HG03097 (cell line): ENCODE measurements at regions not wholly inside any gene's neighbourhood (a gene's known extent, or its start where the extent isn't known, plus 50 kb on each side); places are given as distances from the start of the nearest gene placed in this dataset.
"Not testable (repeated sequence)": the region's sequence is repeated elsewhere in the genome, so short reads cannot be mapped to it uniquely, and the experiment has no call there.

Experiments used
- ATAC-seq: cut with Tn5 transposase; IDR thresholded peaks from one replicate; pipeline ENCODE4 v1.9.1; 2021; ENCODE audit not compliant: unreplicated experiment, low FRiP score

GRCh38 chr16:60635548-60635947 is 1400.7 kb downstream of the CDH8 start:
- ATAC-seq: no peak

- ATAC-seq: no peak
Measured at GRCh38 chr16:60611844-60612243, 1424.4 kb downstream of the CDH8 start.

GRCh38 chr16:60608971-60609370 is 1427.3 kb downstream of the CDH8 start:
- no peak for ATAC-seq

- ATAC-seq: not testable (repeated sequence)
Measured at GRCh38 chr16:60605652-60606051, 1430.6 kb downstream of the CDH8 start.

GRCh38 chr16:60605176-60605575 is 1431.1 kb downstream of the CDH8 start:
- no peak for ATAC-seq

- no peak for ATAC-seq
Measured at GRCh38 chr16:60586493-60586892, 1449.7 kb downstream of the CDH8 start.

- no peak for ATAC-seq
Measured at GRCh38 chr16:60582528-60582927, 1453.7 kb downstream of the CDH8 start.

- ATAC-seq: no peak
Measured at GRCh38 chr16:60566901-60567300, 1469.3 kb downstream of the CDH8 start.

- no peak for ATAC-seq
Measured at GRCh38 chr16:60564588-60564987, 1471.7 kb downstream of the CDH8 start.

GRCh38 chr16:60563166-60563565 is 1473.1 kb downstream of the CDH8 start:
- ATAC-seq: no peak

- ATAC-seq: no peak
Measured at GRCh38 chr16:60558936-60559335, 1477.3 kb downstream of the CDH8 start.

GRCh38 chr16:60553090-60553757 is 1483.0 kb downstream of the CDH8 start:
- no peak for ATAC-seq

- ATAC-seq: no peak
Measured at GRCh38 chr16:60541535-60541934, 1494.7 kb downstream of the CDH8 start.

- no peak for ATAC-seq
Measured at GRCh38 chr16:60510941-60511340, 1525.3 kb downstream of the CDH8 start.

GRCh38 chr16:60510208-60510607 is 1526.0 kb downstream of the CDH8 start:
- ATAC-seq: no peak

GRCh38 chr16:60491273-60491672 is 1545.0 kb downstream of the CDH8 start:
- no peak for ATAC-seq

GRCh38 chr16:60485872-60486489 is 1550.3 kb downstream of the CDH8 start:
- ATAC-seq: no peak

GRCh38 chr16:60484901-60485300 is 1551.3 kb downstream of the CDH8 start:
- ATAC-seq: no peak

- ATAC-seq: no peak
Measured at GRCh38 chr16:60481591-60481990, 1554.6 kb downstream of the CDH8 start.

- no peak for ATAC-seq
Measured at GRCh38 chr16:60478810-60479209, 1557.4 kb downstream of the CDH8 start.

- no peak for ATAC-seq
Measured at GRCh38 chr16:60463986-60464385, 1572.3 kb downstream of the CDH8 start.

- ATAC-seq: no peak
Measured at GRCh38 chr16:60459463-60459862, 1576.8 kb downstream of the CDH8 start.
